Calu3 (cell line): ENCODE measurements at regions not wholly inside any gene's neighbourhood (a gene's known extent, or its start where the extent isn't known, plus 50 kb on each side); places are given as distances from the start of the nearest gene placed in this dataset.

Experiments
- BruUV-seq: library from RNA; stranded (reverse); fragments of 400-500 nt; replicated peaks from 2 replicates; lab custom pipeline; 2021; lab: Mats Ljungman, UMichigan
- CTCF ChIA-PET: fragments of 300-600 bp; sonication (Branson Sonifier 250); formaldehyde crosslinking; loops from one replicate; lab custom pipeline; 2022; ENCODE audit warnings: antibody characterized with exemption; lab: Charles Lee
- DNase-seq: peaks from one replicate; pipeline ENCODE4 v3.0.0; 2022
- H3K27ac Mint-ChIP-seq: one replicate; pipeline ENCODE4 v1.8.0; 2022; ENCODE audit warnings: mixed read lengths; ENCODE audit not compliant: unreplicated experiment
- H3K27me3 Mint-ChIP-seq: one replicate; pipeline ENCODE4 v1.8.0; 2022; ENCODE audit warnings: mixed read lengths; ENCODE audit not compliant: unreplicated experiment
- H3K36me3 Mint-ChIP-seq: one replicate; pipeline ENCODE4 v1.8.0; 2022; ENCODE audit warnings: mild to moderate bottlenecking, moderate library complexity, mixed read lengths; ENCODE audit not compliant: insufficient read depth, unreplicated experiment
- H3K4me1 Mint-ChIP-seq: one replicate; pipeline ENCODE4 v1.8.0; 2022; ENCODE audit warnings: mild to moderate bottlenecking, low read depth, mixed read lengths; ENCODE audit not compliant: unreplicated experiment
- H3K4me3 Mint-ChIP-seq: one replicate; pipeline ENCODE4 v1.8.0; 2022; ENCODE audit warnings: mild to moderate bottlenecking, low read depth, moderate library complexity, mixed read lengths; ENCODE audit not compliant: unreplicated experiment
- H3K9me3 Mint-ChIP-seq: one replicate; pipeline ENCODE4 v1.8.0; 2022; ENCODE audit warnings: low read depth, mixed read lengths; ENCODE audit not compliant: unreplicated experiment
- CTCF ChIP-seq: fragments of 200-600 bp; IDR thresholded peaks from one replicate; pipeline ENCODE4 v1.8.0; 2022; ENCODE audit warnings: antibody characterized with exemption; ENCODE audit not compliant: unreplicated experiment
- intact Hi-C: fragments of 100-400 bp; cut with micrococcal nuclease; formaldehyde crosslinking; loops from one replicate; pipeline ENCODE4 v1.10.0; 2022; ENCODE audit not compliant: unreplicated experiment

GRCh38 chr6:4344317-4344899 is 209.0 kb upstream of the ECI2 start:
- TF ChIP-seq CTCF, result no peak
- CTCF ChIA-PET, result no interaction called here
- H3K27me3 Mint-ChIP-seq, result peaks cover 33% of the 10 kb centered on the region
- no peaks in the 10 kb centered on the region for H3K36me3 Mint-ChIP-seq
- intact Hi-C loops, result no loop called here
- H3K9me3 Mint-ChIP-seq, result peaks cover 2% of the 10 kb centered on the region
- no peak overlapping the region for H3K4me3 Mint-ChIP-seq
- H3K27ac Mint-ChIP-seq, result no peak overlapping the region
- no peaks in the 10 kb centered on the region for H3K4me1 Mint-ChIP-seq
- no TSS peak for BruUV-seq
- no peak for DNase-seq

- TF ChIP-seq CTCF, result no peak
- DNase-seq, result no peak
- intact Hi-C loops, result no loop called here
- Mint-ChIP-seq H3K4me3 (no peak overlapping the region), H3K36me3 (no peaks in the 10 kb centered on the region), H3K4me1 (no peaks in the 10 kb centered on the region), H3K9me3 (peaks cover 2% of the 10 kb centered on the region), H3K27me3 (peaks cover 22% of the 10 kb centered on the region), H3K27ac (no peak overlapping the region)
- BruUV-seq, result no TSS peak
- CTCF ChIA-PET, result no interaction called here
These were observed 207.2 kb upstream of the ECI2 start for GRCh38 chr6:4342407-4343137.

GRCh38 chr6:4341078-4341797 is 205.9 kb upstream of the ECI2 start:
- Mint-ChIP-seq H3K9me3 (peaks cover 2% of the 10 kb centered on the region), H3K4me1 (no peaks in the 10 kb centered on the region), H3K4me3 (no peak overlapping the region), H3K27me3 (peaks cover 12% of the 10 kb centered on the region), H3K27ac (no peak overlapping the region), H3K36me3 (no peaks in the 10 kb centered on the region)
- CTCF ChIA-PET, result no interaction called here
- DNase-seq, result no peak
- BruUV-seq, result no TSS peak
- no peak for TF ChIP-seq CTCF
- intact Hi-C loops, result no loop called here

GRCh38 chr6:4340544-4340943 is 205.2 kb upstream of the ECI2 start:
- no TSS peak for BruUV-seq
- H3K36me3 Mint-ChIP-seq, result no peaks in the 10 kb centered on the region
- H3K4me1 Mint-ChIP-seq, result no peaks in the 10 kb centered on the region
- H3K27me3 Mint-ChIP-seq, result peaks cover 12% of the 10 kb centered on the region
- intact Hi-C loops, result no loop called here
- no peak for TF ChIP-seq CTCF
- H3K27ac Mint-ChIP-seq, result no peak overlapping the region
- CTCF ChIA-PET, result no interaction called here
- peaks cover 2% of the 10 kb centered on the region for H3K9me3 Mint-ChIP-seq
- DNase-seq, result no peak
- H3K4me3 Mint-ChIP-seq, result no peak overlapping the region
